ENCODE measurements at regions not wholly inside any gene's neighbourhood (a gene's known extent, or its start where the extent isn't known, plus 50 kb on each side); places are given as distances from the start of the nearest gene placed in this dataset.

- H3K79me2 ChIP-seq (ENCODE audit: insufficient read depth, low read depth), result no peaks in the 10 kb centered on the region
- no peaks in the 10 kb centered on the region for H4K20me1 ChIP-seq (ENCODE audit: insufficient read depth)
- H3K4me1 ChIP-seq (ENCODE audit: low read depth, poor library complexity, severe bottlenecking), result no peaks in the 10 kb centered on the region
- no peak overlapping the region for H3K9ac ChIP-seq
- H2AFZ ChIP-seq (ENCODE audit: low read depth), result no peak overlapping the region
- no peak overlapping the region for H3K27ac ChIP-seq
- no peaks in the 10 kb centered on the region for H3K36me3 ChIP-seq (ENCODE audit: insufficient read depth)
- H3K4me2 ChIP-seq, result no peak overlapping the region
- no peak for TF ChIP-seq CTCF (conservative IDR thresholded peaks at IDR 0.05; ENCODE audit: low read depth, low read length)
- no peak overlapping the region for H3K4me3 ChIP-seq (IDR thresholded peaks at IDR 0.05; ENCODE audit: insufficient read depth, low read depth, low read length)
- H3K27me3 ChIP-seq (ENCODE audit: insufficient read depth, low read depth), result no peaks in the 10 kb centered on the region
These were observed 115.0 kb downstream of the PJA1 start for GRCh38 chrX:69050051-69050765.

GRCh38 chrX:69046996-69047490 is 118.2 kb downstream of the PJA1 start:
- H3K4me3 ChIP-seq (IDR thresholded peaks at IDR 0.05; ENCODE audit: insufficient read depth, low read depth, low read length), result no peak overlapping the region
- H4K20me1 ChIP-seq (ENCODE audit: insufficient read depth), result no peaks in the 10 kb centered on the region
- H3K4me2 ChIP-seq, result no peak overlapping the region

GRCh38 chrX:69045616-69046345 is 119.5 kb downstream of the PJA1 start:
- no peak overlapping the region for H3K4me3 ChIP-seq (IDR thresholded peaks at IDR 0.05; ENCODE audit: insufficient read depth, low read depth, low read length)
- H2AFZ ChIP-seq (ENCODE audit: low read depth), result no peak overlapping the region
- no peak for TF ChIP-seq CTCF (conservative IDR thresholded peaks at IDR 0.05; ENCODE audit: low read depth, low read length)
- H3K4me1 ChIP-seq (ENCODE audit: low read depth, poor library complexity, severe bottlenecking), result no peaks in the 10 kb centered on the region
- H3K9ac ChIP-seq, result no peak overlapping the region
- H3K4me2 ChIP-seq, result no peak overlapping the region
- no peak overlapping the region for H3K27ac ChIP-seq
- H4K20me1 ChIP-seq (ENCODE audit: insufficient read depth), result no peaks in the 10 kb centered on the region
- no peaks in the 10 kb centered on the region for H3K27me3 ChIP-seq (ENCODE audit: insufficient read depth, low read depth)
- H3K79me2 ChIP-seq (ENCODE audit: insufficient read depth, low read depth), result no peaks in the 10 kb centered on the region
- no peaks in the 10 kb centered on the region for H3K36me3 ChIP-seq (ENCODE audit: insufficient read depth)

More at GRCh38 chrX:69046996-69047490, 118.2 kb downstream of the PJA1 start:
- no peak for TF ChIP-seq CTCF (conservative IDR thresholded peaks at IDR 0.05; ENCODE audit: low read depth, low read length)
- H3K9ac ChIP-seq, result no peak overlapping the region
- no peak overlapping the region for H3K27ac ChIP-seq
- H3K27me3 ChIP-seq (ENCODE audit: insufficient read depth, low read depth), result no peaks in the 10 kb centered on the region
- H3K79me2 ChIP-seq (ENCODE audit: insufficient read depth, low read depth), result no peaks in the 10 kb centered on the region
- H3K36me3 ChIP-seq (ENCODE audit: insufficient read depth), result no peaks in the 10 kb centered on the region
- H3K4me1 ChIP-seq (ENCODE audit: low read depth, poor library complexity, severe bottlenecking), result no peaks in the 10 kb centered on the region
- no peak overlapping the region for H2AFZ ChIP-seq (ENCODE audit: low read depth)

- Histone ChIP-seq H3K4me1 (ENCODE audit: low read depth, poor library complexity, severe bottlenecking) (no peaks in the 10 kb centered on the region), H4K20me1 (ENCODE audit: insufficient read depth) (no peaks in the 10 kb centered on the region), H3K36me3 (ENCODE audit: insufficient read depth) (no peaks in the 10 kb centered on the region), H3K27me3 (ENCODE audit: insufficient read depth, low read depth) (no peaks in the 10 kb centered on the region), H3K4me2 (no peak overlapping the region), H3K27ac (no peak overlapping the region), H3K9ac (no peak overlapping the region), H3K4me3 (IDR thresholded peaks at IDR 0.05; ENCODE audit: insufficient read depth, low read depth, low read length) (no peak overlapping the region), H3K79me2 (ENCODE audit: insufficient read depth, low read depth) (no peaks in the 10 kb centered on the region), H2AFZ (ENCODE audit: low read depth) (no peak overlapping the region)
- TF ChIP-seq CTCF (conservative IDR thresholded peaks at IDR 0.05; ENCODE audit: low read depth, low read length), result no peak
These were observed 126.4 kb downstream of the PJA1 start for GRCh38 chrX:69038816-69039215.

Measured in KMS-11 (cell line).